Smooth muscle cell (in vitro differentiated cells): ENCODE measurements at regions not wholly inside any gene's neighbourhood (a gene's known extent, or its start where the extent isn't known, plus 50 kb on each side); places are given as distances from the start of the nearest gene placed in this dataset. TPM values are rescaled to one million over a fixed set of nuclear protein-coding genes. Genes with fewer than 3 reads are reported as not detected.

ENCODE experiments used
- DNase-seq: peaks from one replicate; lab custom pipeline; 2025; ENCODE audit not compliant: unreplicated experiment; lab: John Stamatoyannopoulos, UW
- H2AFZ ChIP-seq: fragments of 200-600 bp; sonication (generic); 2 replicates; pipeline ENCODE4 v1.6.0; 2016; ENCODE audit warnings: antibody characterized with exemption, low read depth, mild to moderate bottlenecking
- H3F3A ChIP-seq: fragments of 200-600 bp; sonication (generic); 2 replicates; pipeline ENCODE4 v1.6.0; 2017; ENCODE audit warnings: antibody characterized with exemption, low read depth
- H3K27ac ChIP-seq: fragments of 200-600 bp; sonication (generic); 2 replicates; pipeline ENCODE4 v1.5.1; 2016; ENCODE audit warnings: low read depth, mild to moderate bottlenecking
- H3K27me3 ChIP-seq: fragments of 200-600 bp; sonication (generic); 2 replicates; pipeline ENCODE4 v1.6.1; 2016; ENCODE audit warnings: low read depth, mild to moderate bottlenecking
- H3K36me3 ChIP-seq: fragments of 200-600 bp; sonication (generic); 2 replicates; pipeline ENCODE4 v1.5.1; 2016; ENCODE audit warnings: low read depth
- H3K4me1 ChIP-seq: fragments of 200-600 bp; sonication (generic); 2 replicates; pipeline ENCODE4 v1.5.1; 2016; ENCODE audit warnings: low read depth
- H3K4me2 ChIP-seq: fragments of 200-600 bp; sonication (generic); 2 replicates; pipeline ENCODE4 v1.6.0; 2016; ENCODE audit warnings: mild to moderate bottlenecking
- H3K4me3 ChIP-seq: fragments of 200-600 bp; sonication (generic); 2 replicates; pipeline ENCODE4 v1.5.1; 2016; ENCODE audit warnings: mild to moderate bottlenecking
- H3K79me2 ChIP-seq: fragments of 200-600 bp; sonication (generic); 2 replicates; pipeline ENCODE4 v1.6.0; 2016; ENCODE audit warnings: low read depth, mild to moderate bottlenecking
- H3K9ac ChIP-seq: fragments of 200-600 bp; sonication (generic); 2 replicates; pipeline ENCODE4 v1.6.0; 2016; ENCODE audit warnings: low read depth
- H3K9me3 ChIP-seq: fragments of 200-600 bp; sonication (generic); replicated peaks from 2 replicates; pipeline ENCODE4 v1.5.1; 2016; ENCODE audit warnings: low read depth
- H4K20me1 ChIP-seq: fragments of 200-600 bp; sonication (generic); 2 replicates; pipeline ENCODE4 v1.6.0; 2016; ENCODE audit warnings: low read depth
- WGBS: methylation state at CpG from one replicate; pipeline ENCODE4 v1.1.7; 2016; ENCODE audit warnings: low lambda C conversion rate; 5-methylcytosine and 5-hydroxymethylcytosine counted together
- small RNA-seq: library from RNA; depleted of rRNA; stranded (forward); fragments of <200 nt; gene quantifications from one replicate; pipeline ENCODE3, GENCODE V24; 2014
- TF ChIP-seq, protein P1 (sequence below): fragments of 200-600 bp; sonication (generic); IDR thresholded peaks from 2 replicates; pipeline ENCODE4 v1.5.1; 2017; ENCODE audit warnings: borderline replicate concordance, mild to moderate bottlenecking, antibody characterized with exemption; ENCODE audit not compliant: insufficient read depth, poor library complexity, severe bottlenecking

GRCh38 chr19:34118879-34119748, 53.2 kb upstream of the LSM14A start:
- Histone ChIP-seq H3F3A (no peaks in the 10 kb centered on the region), H3K9me3 (no peaks in the 10 kb centered on the region), H3K4me1 (peaks cover 5% of the 10 kb centered on the region), H3K27ac (no peak overlapping the region), H3K4me3 (no peak overlapping the region), H3K36me3 (no peaks in the 10 kb centered on the region), H3K4me2 (peak overlapping the region; percentile 48), H4K20me1 (no peaks in the 10 kb centered on the region), H3K79me2 (no peaks in the 10 kb centered on the region), H3K27me3 (no peaks in the 10 kb centered on the region), H2AFZ (peak overlapping the region; percentile 21), H3K9ac (no peak overlapping the region)
- 38% methylated on average over 8 of the region's 8 CpGs for WGBS
- no peak for DNase-seq
- TF ChIP-seq, protein P1, sequence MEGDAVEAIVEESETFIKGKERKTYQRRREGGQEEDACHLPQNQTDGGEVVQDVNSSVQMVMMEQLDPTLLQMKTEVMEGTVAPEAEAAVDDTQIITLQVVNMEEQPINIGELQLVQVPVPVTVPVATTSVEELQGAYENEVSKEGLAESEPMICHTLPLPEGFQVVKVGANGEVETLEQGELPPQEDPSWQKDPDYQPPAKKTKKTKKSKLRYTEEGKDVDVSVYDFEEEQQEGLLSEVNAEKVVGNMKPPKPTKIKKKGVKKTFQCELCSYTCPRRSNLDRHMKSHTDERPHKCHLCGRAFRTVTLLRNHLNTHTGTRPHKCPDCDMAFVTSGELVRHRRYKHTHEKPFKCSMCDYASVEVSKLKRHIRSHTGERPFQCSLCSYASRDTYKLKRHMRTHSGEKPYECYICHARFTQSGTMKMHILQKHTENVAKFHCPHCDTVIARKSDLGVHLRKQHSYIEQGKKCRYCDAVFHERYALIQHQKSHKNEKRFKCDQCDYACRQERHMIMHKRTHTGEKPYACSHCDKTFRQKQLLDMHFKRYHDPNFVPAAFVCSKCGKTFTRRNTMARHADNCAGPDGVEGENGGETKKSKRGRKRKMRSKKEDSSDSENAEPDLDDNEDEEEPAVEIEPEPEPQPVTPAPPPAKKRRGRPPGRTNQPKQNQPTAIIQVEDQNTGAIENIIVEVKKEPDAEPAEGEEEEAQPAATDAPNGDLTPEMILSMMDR = no peak

DNA sequence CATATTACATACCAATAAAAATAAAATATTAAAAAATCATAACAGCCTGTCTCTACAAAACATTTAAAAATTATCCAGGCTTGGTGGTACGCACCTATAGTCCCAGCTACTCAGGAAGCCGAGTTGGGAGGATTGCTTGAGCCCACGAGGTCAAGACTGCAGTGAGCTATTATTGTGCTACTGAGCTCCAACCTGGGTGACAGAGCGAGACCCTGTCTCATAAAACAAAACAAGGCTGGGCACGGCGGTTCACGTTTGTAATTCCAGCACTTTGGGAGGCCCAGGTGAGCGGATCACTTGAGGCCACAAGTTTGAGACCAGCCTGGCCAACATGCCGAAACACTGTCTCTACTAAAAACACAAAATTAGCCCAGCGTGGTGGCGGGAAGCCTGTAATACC, 52.2 kb upstream of the LSM14A start:
- DNase-seq = no peak
- peaks cover 5% of the 10 kb centered on the region for H3K4me1 ChIP-seq
- H3K4me3 ChIP-seq = no peak overlapping the region
- no peaks in the 10 kb centered on the region for H3K79me2 ChIP-seq
- WGBS = 95% methylated on average over 11 of the region's 11 CpGs
- H4K20me1 ChIP-seq = no peaks in the 10 kb centered on the region
- no peaks in the 10 kb centered on the region for H3K9me3 ChIP-seq
- no peak overlapping the region for H3K27ac ChIP-seq
- H3K4me2 ChIP-seq = no peak overlapping the region
- no peak overlapping the region for H2AFZ ChIP-seq
- no peaks in the 10 kb centered on the region for H3F3A ChIP-seq
- H3K27me3 ChIP-seq = no peaks in the 10 kb centered on the region
- H3K36me3 ChIP-seq = no peaks in the 10 kb centered on the region
- no peak overlapping the region for H3K9ac ChIP-seq
- TF ChIP-seq, protein P1 = no peak

DNA sequence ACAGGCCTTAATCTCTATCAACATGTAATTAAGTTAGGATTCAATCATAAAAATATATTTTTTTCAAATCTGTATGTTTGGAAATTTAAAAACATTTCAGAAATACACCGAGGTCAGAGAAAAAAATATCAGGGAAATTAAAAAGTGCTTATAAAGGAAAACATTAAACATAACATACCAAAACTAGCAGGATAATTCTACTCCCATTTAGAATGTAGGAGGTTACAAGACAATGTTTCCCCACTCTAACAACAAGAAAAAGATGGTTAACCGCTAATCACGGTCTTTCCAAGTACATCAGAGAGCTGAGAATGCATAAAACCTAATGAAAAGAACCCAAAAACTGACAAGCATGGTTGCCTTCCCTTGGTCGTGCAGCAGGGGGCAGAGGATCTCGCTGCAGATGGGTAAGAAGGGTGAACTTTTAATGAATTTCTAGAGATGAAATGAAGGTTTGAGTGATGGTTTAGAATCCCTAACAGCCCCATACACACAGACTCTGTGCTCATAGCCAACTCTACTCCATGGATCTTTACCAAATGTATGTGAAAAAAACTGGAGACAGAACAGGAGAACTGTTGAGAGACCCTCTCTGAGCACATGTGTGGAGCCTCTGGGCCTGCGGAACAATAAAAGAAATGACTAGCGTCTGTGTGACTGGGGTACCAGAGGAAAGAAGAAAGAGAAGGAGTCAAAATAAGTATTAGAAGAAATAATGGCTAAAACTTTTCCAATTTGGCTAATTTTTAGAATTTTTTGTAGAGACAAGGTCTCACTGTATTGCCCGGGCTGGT, 51.3 kb upstream of the LSM14A start:
- H3K9me3 ChIP-seq = no peaks in the 10 kb centered on the region
- no peak for DNase-seq
- no peak overlapping the region for H3K9ac ChIP-seq
- no peaks in the 10 kb centered on the region for H3K36me3 ChIP-seq
- H4K20me1 ChIP-seq = no peaks in the 10 kb centered on the region
- no peaks in the 10 kb centered on the region for H3K27me3 ChIP-seq
- no peaks in the 10 kb centered on the region for H3K79me2 ChIP-seq
- H2AFZ ChIP-seq = no peak overlapping the region
- H3K27ac ChIP-seq = no peak overlapping the region
- no peak overlapping the region for H3K4me2 ChIP-seq
- 61% methylated on average over 8 of the region's 8 CpGs for WGBS
- H3K4me3 ChIP-seq = no peak overlapping the region
- no peaks in the 10 kb centered on the region for H3F3A ChIP-seq
- TF ChIP-seq, protein P1 = peak; percentile 69
- H3K4me1 ChIP-seq = peaks cover 5% of the 10 kb centered on the region

Small RNA genes lying in the stretch of these regions (small RNA-seq; reads per million reads assigned to genes)
- not detected for gene RN7SL150P
- gene RPS4XP23 = not detected
